Ovary (tissue), 3 donors: ENCODE measurements at regions not wholly inside any gene's neighbourhood (a gene's known extent, or its start where the extent isn't known, plus 50 kb on each side); places are given as distances from the start of the nearest gene placed in this dataset.

Experiments
- EP300 ChIP-seq: sonication (generic); formaldehyde crosslinking; IDR thresholded peaks from one replicate; pipeline ENCODE4 v1.6.1; 2017; ENCODE audit warnings: antibody characterized with exemption
- POLR2A ChIP-seq: fragments of 450-650 bp; IDR thresholded peaks from one replicate; pipeline ENCODE4 v1.6.1; 2017; ENCODE audit warnings: antibody characterized with exemption, mild to moderate bottlenecking, moderate library complexity
- TF ChIP-seq, protein P1 (sequence below), 3 donors: fragments of 450-650 bp in 2 of 3; fragments of 200-600 bp in 1 of 3; IDR thresholded peaks; one replicate each; pipeline versions ENCODE4 v1.5.1 to v1.8.0; 2016 to 2022; ENCODE audit warnings: antibody characterized with exemption in 3 of 3, mild to moderate bottlenecking in 1 of 3
- donor health status: DM: no; HTN: no; CAD: no.

DNA sequence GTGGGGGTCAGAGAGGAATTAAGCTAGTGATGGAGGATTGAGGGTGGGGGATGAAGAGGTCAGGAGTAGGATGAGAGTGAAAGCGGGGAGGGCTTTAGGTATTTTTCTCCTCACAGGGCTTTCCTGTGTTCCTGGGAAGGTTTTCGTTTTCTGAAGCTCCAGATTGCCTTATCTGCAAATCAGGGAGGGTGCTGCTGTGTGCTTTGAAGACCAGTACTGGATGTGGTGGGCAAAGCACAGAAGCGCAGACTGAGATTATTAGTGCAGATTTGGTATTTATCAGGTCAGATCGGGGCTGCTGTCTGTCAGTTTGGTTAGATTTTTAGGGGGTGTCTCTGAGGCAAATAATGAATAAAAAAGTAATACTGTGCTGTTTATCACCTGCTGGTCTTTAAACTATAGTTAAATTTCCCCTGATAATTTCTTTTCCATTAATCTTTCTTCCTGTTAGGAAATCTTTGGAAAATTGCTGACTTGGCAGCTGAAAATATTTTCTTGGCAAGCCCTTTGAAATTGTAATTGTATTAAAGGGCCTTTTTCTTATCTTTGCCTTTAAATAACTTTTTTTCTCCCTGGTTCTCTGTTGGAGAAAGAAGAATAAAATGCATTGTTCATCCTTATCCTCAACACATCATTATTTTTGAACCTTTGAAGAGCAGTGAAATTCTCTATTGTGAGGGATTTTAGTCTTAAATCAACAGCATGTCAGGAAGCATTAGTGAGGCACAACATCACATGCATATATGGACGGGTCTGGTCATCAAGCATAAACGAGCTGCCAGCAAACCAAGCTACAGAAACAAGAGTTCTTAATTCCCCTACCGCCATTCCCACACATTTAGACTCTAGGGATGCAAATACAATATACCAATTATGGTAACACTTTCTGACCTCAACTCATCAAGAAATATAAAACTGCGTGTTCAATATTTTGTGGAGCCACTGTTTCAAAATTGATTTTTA, 139.6 kb downstream of the S1PR1 start:
- TF ChIP-seq, protein P1, sequence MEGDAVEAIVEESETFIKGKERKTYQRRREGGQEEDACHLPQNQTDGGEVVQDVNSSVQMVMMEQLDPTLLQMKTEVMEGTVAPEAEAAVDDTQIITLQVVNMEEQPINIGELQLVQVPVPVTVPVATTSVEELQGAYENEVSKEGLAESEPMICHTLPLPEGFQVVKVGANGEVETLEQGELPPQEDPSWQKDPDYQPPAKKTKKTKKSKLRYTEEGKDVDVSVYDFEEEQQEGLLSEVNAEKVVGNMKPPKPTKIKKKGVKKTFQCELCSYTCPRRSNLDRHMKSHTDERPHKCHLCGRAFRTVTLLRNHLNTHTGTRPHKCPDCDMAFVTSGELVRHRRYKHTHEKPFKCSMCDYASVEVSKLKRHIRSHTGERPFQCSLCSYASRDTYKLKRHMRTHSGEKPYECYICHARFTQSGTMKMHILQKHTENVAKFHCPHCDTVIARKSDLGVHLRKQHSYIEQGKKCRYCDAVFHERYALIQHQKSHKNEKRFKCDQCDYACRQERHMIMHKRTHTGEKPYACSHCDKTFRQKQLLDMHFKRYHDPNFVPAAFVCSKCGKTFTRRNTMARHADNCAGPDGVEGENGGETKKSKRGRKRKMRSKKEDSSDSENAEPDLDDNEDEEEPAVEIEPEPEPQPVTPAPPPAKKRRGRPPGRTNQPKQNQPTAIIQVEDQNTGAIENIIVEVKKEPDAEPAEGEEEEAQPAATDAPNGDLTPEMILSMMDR (IDR thresholded peaks at IDR 0.05): no peak
- TF ChIP-seq EP300 (no peak), POLR2A (no peak)
